Activated CD4-positive, alpha-beta T cell treated with anti-CD3 and anti-CD28 coated beads, Interleukin-2, Interleukin-4, amounts not matched to agents 100 ng/mL and 50 ng/mL, durations not matched to agents 16 hours and 8 hours (primary cell): ENCODE measurements at regions not wholly inside any gene's neighbourhood (a gene's known extent, or its start where the extent isn't known, plus 50 kb on each side); places are given as distances from the start of the nearest gene placed in this dataset.
A peak's percentile ranks its signal among the peaks of the same experiment; 100 is the strongest.

Experiments
- DNase-seq: peaks from one replicate; pipeline ENCODE4 v3.0.0-alpha.2; 2020; ENCODE audit warnings: low spot score

GRCh38 chr1:9419369-9420041, 119.8 kb upstream of the SLC25A33 start:
- DNase-seq, result no peak

- DNase-seq, result no peak
Observed at GRCh38 chr1:9420835-9421532, 118.3 kb upstream of the SLC25A33 start.

GRCh38 chr1:9421533-9421873, 117.8 kb upstream of the SLC25A33 start:
- no peak for DNase-seq

GRCh38 chr1:9422321-9422720, 116.9 kb upstream of the SLC25A33 start:
- no peak for DNase-seq

- DNase-seq, result no peak
Observed at GRCh38 chr1:9422911-9423505, 116.3 kb upstream of the SLC25A33 start.

- DNase-seq, result no peak
Observed at GRCh38 chr1:9424261-9424660, 115.0 kb upstream of the SLC25A33 start.

- DNase-seq, result peak; percentile 39
Observed at GRCh38 chr1:9425859-9426258, 113.4 kb upstream of the SLC25A33 start.

- DNase-seq, result peak; percentile 92
Observed at GRCh38 chr1:9426291-9426711, 113.0 kb upstream of the SLC25A33 start.

- no peak for DNase-seq
Observed at GRCh38 chr1:9427388-9427787, 111.9 kb upstream of the SLC25A33 start.

- peak; percentile 99 for DNase-seq
Observed at GRCh38 chr1:9428601-9429341, 110.5 kb upstream of the SLC25A33 start.

- DNase-seq, result no peak
Observed at GRCh38 chr1:9429342-9429711, 109.9 kb upstream of the SLC25A33 start.

- DNase-seq, result no peak
Observed at GRCh38 chr1:9434247-9435152, 104.8 kb upstream of the SLC25A33 start.

- no peak for DNase-seq
Observed at GRCh38 chr1:9435153-9435636, 104.1 kb upstream of the SLC25A33 start.

- no peak for DNase-seq
Observed at GRCh38 chr1:9435854-9436640, 103.2 kb upstream of the SLC25A33 start.

- DNase-seq, result no peak
Observed at GRCh38 chr1:9437961-9438430, 101.3 kb upstream of the SLC25A33 start.

- DNase-seq, result no peak
Observed at GRCh38 chr1:9438431-9439073, 100.7 kb upstream of the SLC25A33 start.

GRCh38 chr1:9439074-9439761, 100.0 kb upstream of the SLC25A33 start:
- DNase-seq, result no peak

- DNase-seq, result no peak
Observed at GRCh38 chr1:9440261-9440660, 99.0 kb upstream of the SLC25A33 start.

- DNase-seq, result no peak
Observed at GRCh38 chr1:9440763-9441194, 98.5 kb upstream of the SLC25A33 start.
